MM.1S (cell line): ENCODE measurements at regions not wholly inside any gene's neighbourhood (a gene's known extent, or its start where the extent isn't known, plus 50 kb on each side); places are given as distances from the start of the nearest gene placed in this dataset.

ENCODE experiments used
- EZH2phosphoT487 ChIP-seq: fragments of 300-600 bp; sonication (generic); IDR thresholded peaks from 2 replicates; pipeline ENCODE4 v1.6.1; 2018; ENCODE audit warnings: antibody characterized with exemption, low read length
- TF ChIP-seq, protein P1 (sequence below): fragments of 300-600 bp; sonication (generic); IDR thresholded peaks from 2 replicates; pipeline ENCODE4 v1.5.1; 2016; ENCODE audit warnings: antibody characterized with exemption, low read length, mixed read lengths

DNA sequence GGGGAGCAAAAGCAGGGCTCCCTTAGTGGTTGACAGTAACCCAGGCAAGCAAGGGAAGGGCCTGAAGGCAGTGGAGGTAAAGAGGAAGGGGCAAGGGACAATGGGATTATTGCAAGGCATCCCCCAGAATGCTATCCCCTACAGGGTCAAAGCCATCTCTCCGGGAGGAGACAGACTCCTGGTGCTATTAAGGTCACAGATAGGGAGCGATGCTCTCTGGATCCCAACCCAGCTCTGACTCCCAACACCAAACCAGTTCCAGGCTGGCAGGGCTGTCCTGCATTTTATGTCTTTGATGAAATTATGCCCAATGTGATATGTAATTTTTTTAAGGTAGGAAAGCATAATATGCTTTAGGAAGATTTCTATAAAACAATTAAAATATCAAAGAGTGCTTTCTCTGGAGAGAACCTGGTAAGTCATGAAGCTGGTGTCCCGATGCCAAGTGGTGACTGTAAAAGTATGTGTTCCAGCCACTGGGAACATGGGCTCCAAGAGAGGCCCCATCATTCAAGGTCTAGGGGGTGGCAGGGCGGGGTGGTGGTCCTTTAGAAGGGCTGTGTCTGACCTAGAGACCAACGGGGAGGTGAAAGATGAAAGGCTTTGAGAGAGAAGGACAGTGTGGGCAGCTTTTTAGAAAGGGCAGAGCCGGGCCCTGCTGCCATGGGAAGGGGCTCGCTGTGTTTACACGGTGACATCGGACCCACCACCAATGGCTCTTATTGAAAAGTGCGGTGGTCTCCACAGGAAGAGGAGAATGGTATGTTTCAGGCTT lies 276.5 kb downstream of the CDC5L start:
- TF ChIP-seq, protein P1, sequence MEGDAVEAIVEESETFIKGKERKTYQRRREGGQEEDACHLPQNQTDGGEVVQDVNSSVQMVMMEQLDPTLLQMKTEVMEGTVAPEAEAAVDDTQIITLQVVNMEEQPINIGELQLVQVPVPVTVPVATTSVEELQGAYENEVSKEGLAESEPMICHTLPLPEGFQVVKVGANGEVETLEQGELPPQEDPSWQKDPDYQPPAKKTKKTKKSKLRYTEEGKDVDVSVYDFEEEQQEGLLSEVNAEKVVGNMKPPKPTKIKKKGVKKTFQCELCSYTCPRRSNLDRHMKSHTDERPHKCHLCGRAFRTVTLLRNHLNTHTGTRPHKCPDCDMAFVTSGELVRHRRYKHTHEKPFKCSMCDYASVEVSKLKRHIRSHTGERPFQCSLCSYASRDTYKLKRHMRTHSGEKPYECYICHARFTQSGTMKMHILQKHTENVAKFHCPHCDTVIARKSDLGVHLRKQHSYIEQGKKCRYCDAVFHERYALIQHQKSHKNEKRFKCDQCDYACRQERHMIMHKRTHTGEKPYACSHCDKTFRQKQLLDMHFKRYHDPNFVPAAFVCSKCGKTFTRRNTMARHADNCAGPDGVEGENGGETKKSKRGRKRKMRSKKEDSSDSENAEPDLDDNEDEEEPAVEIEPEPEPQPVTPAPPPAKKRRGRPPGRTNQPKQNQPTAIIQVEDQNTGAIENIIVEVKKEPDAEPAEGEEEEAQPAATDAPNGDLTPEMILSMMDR = no peak
- no peak for TF ChIP-seq EZH2phosphoT487
